GM21381 (cell line): ENCODE measurements at regions not wholly inside any gene's neighbourhood (a gene's known extent, or its start where the extent isn't known, plus 50 kb on each side); places are given as distances from the start of the nearest gene placed in this dataset.

Experiments
- ATAC-seq: cut with Tn5 transposase; IDR thresholded peaks from one replicate; pipeline ENCODE4 v1.9.1; 2021; ENCODE audit warnings: mild to moderate bottlenecking, moderate library complexity; ENCODE audit not compliant: unreplicated experiment

GRCh38 chr4:27248829-27249228 lies 388.2 kb downstream of the STIM2 start:
- no peak for ATAC-seq

GRCh38 chr4:27251771-27252170 lies 391.1 kb downstream of the STIM2 start:
- ATAC-seq: no peak

- no peak for ATAC-seq
These were observed 406.8 kb downstream of the STIM2 start for GRCh38 chr4:27267339-27267969.

- ATAC-seq: no peak
These were observed 407.3 kb downstream of the STIM2 start for GRCh38 chr4:27267970-27268355.

- ATAC-seq: no peak
These were observed 409.8 kb downstream of the STIM2 start for GRCh38 chr4:27270435-27270834.

GRCh38 chr4:27271555-27271954 lies 410.9 kb downstream of the STIM2 start:
- ATAC-seq: no peak

- ATAC-seq: no peak
These were observed 411.6 kb downstream of the STIM2 start for GRCh38 chr4:27272217-27272616.

GRCh38 chr4:27276307-27277073 lies 415.8 kb downstream of the STIM2 start:
- no peak for ATAC-seq

- no peak for ATAC-seq
These were observed 418.2 kb downstream of the STIM2 start for GRCh38 chr4:27278615-27279375.

GRCh38 chr4:27288496-27288895 lies 427.9 kb downstream of the STIM2 start:
- no peak for ATAC-seq

GRCh38 chr4:27289704-27290103 lies 429.1 kb downstream of the STIM2 start:
- ATAC-seq: no peak

- no peak for ATAC-seq
These were observed 433.2 kb downstream of the STIM2 start for GRCh38 chr4:27293831-27294230.

- no peak for ATAC-seq
These were observed 444.1 kb downstream of the STIM2 start for GRCh38 chr4:27304751-27305150.

- ATAC-seq: no peak
These were observed 444.6 kb downstream of the STIM2 start for GRCh38 chr4:27305246-27305645.

GRCh38 chr4:27308379-27308778 lies 447.7 kb downstream of the STIM2 start:
- no peak for ATAC-seq

- no peak for ATAC-seq
These were observed 455.0 kb downstream of the STIM2 start for GRCh38 chr4:27315625-27316024.

GRCh38 chr4:27316176-27316575 lies 455.5 kb downstream of the STIM2 start:
- ATAC-seq: no peak

GRCh38 chr4:27318740-27319139 lies 458.1 kb downstream of the STIM2 start:
- ATAC-seq: no peak

- no peak for ATAC-seq
These were observed 466.4 kb downstream of the STIM2 start for GRCh38 chr4:27326991-27327390.

- no peak for ATAC-seq
These were observed 467.0 kb downstream of the STIM2 start for GRCh38 chr4:27327421-27328181.

- ATAC-seq: no peak
These were observed 477.9 kb downstream of the STIM2 start for GRCh38 chr4:27338530-27338929.
